Psoas muscle (tissue), 7 donors: ENCODE measurements at regions not wholly inside any gene's neighbourhood (a gene's known extent, or its start where the extent isn't known, plus 50 kb on each side); places are given as distances from the start of the nearest gene placed in this dataset.
"Not testable (repeated sequence)": the region's sequence is repeated elsewhere in the genome, so short reads cannot be mapped to it uniquely, and the experiment has no call there.

Experiments used
- ATAC-seq, 4 donors: fragments of 200-7000 bp; cut with Tn5 transposase; one replicate each; pipeline ENCODE4 v1.9.1; 2020; ENCODE audit warnings: moderate library complexity in 3 of 4, mild to moderate bottlenecking in 2 of 4
- DNase-seq, 2 donors: peaks; one replicate each; pipeline ENCODE4 v3.0.0-alpha.2; 2020
- H3K27ac ChIP-seq: fragments of 200-600 bp; one replicate; pipeline ENCODE4 v1.8.0; 2022
- H3K27me3 ChIP-seq, 3 donors: fragments of 200-600 bp in 1 of 3; one replicate each; pipeline versions ENCODE4 v1.6.1 to v1.8.0; 2013 to 2022; ENCODE audit warnings: low read length in 2 of 3, mild to moderate bottlenecking in 2 of 3, moderate library complexity in 1 of 3; ENCODE audit not compliant: insufficient read depth in 3 of 3
- H3K36me3 ChIP-seq, 2 donors: fragments of 200-600 bp in 1 of 2; one replicate each; pipeline versions ENCODE4 v1.6.1 to v1.8.0; 2013 to 2022; ENCODE audit warnings: low read depth in 1 of 2, mild to moderate bottlenecking in 1 of 2, moderate library complexity in 1 of 2; ENCODE audit not compliant: insufficient read depth in 1 of 2
- H3K4me1 ChIP-seq: fragments of 200-600 bp; one replicate; pipeline ENCODE4 v1.8.0; 2022
- H3K4me3 ChIP-seq: fragments of 200-600 bp; one replicate; pipeline ENCODE4 v1.8.0; 2022; ENCODE audit warnings: mild to moderate bottlenecking
- H3K9me3 ChIP-seq: fragments of 200-600 bp; one replicate; pipeline ENCODE4 v1.8.0; 2022
- CTCF ChIP-seq: fragments of 200-600 bp; IDR thresholded peaks from one replicate; pipeline ENCODE4 v1.8.0; 2022; ENCODE audit warnings: antibody characterized with exemption
- WGBS, 3 donors: extraction: QIAGEN DNeasy Blood & Tissue Kit; methylation state at CpG; one replicate each; pipeline versions ENCODE4 v1.1.6 to v1.1.7; 2013; 5-methylcytosine and 5-hydroxymethylcytosine counted together
- intact Hi-C, 2 donors: fragments of 100-400 bp; cut with DNase I; formaldehyde crosslinking; loops; one replicate each; pipeline versions ENCODE4 v1.11.0 to v1.14.2; 2022
- donor health status: healthy with polysubstance abuse.
- donor health status: DM: no; HTN: no; CAD: no; lungs with moderate emphysema.
- donor health status: Bipolar disorder and iron deficiency.
- donor health status: healthy.
- donor health status: DM: yes; HTN: yes; CAD: no.
- donor health status: DM: no; HTN: no; CAD: no.
- donor health status: DM: yes; HTN: yes; CAD: no.

- Histone ChIP-seq H3K4me3 (no peak overlapping the region), H3K36me3 (no peaks in the 10 kb centered on the region), H3K27me3 (peaks cover 0 to 3% (median 0%) of the 10 kb centered on the region in 3 donors), H3K4me1 (no peaks in the 10 kb centered on the region), H3K27ac (no peak overlapping the region), H3K9me3 (no peaks in the 10 kb centered on the region)
- 0 to 22% (median 20%) methylated on average over 1 of the region's 1 CpG for whole genome bisulfite sequencing, 3 donors
- no peak for TF ChIP-seq CTCF
- DNase-seq (no peak), ATAC-seq (no peak)
- intact Hi-C loops = no loop called here
Observed at GRCh38 chr14:23766737-23767401, 130.7 kb downstream of the DHRS2 start.

- H3K27me3 ChIP-seq, H3K4me1 ChIP-seq, intact Hi-C loops, ATAC-seq, DNase-seq, H3K27ac ChIP-seq, H3K9me3 ChIP-seq, H3K36me3 ChIP-seq, H3K4me3 ChIP-seq: not testable (repeated sequence)
- WGBS, 3 donors = 69 to 76% (median 70%) methylated on average over 9 of the region's 9 CpGs
Observed at GRCh38 chr14:23769221-23769728, 133.1 kb downstream of the DHRS2 start.

DNA sequence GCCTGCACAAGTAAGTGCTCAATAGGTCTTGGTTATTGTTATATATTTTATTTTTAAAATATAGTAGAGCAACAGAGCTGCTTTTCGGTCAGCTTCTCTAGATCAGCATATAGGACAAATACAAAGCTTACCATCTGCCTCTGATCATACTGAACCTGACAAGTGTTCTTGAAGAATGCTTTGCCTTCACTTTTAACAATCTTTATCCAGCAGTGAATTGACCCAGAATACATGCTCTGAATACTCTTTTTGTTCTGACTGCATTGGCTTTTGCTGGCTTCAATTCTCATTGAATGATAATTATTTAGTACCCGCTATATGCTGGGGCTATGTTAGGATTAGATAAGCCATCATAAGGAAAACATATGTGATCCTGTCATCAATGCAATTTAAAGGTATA lies 137.8 kb downstream of the DHRS2 start:
- no peaks in the 10 kb centered on the region for H3K36me3 ChIP-seq
- no peak for TF ChIP-seq CTCF
- no peak overlapping the region for H3K4me3 ChIP-seq
- H3K27me3 ChIP-seq = peaks cover 2 to 7% (median 4%) of the 10 kb centered on the region in 3 donors
- H3K9me3 ChIP-seq = no peaks in the 10 kb centered on the region
- no peak for DNase-seq
- intact Hi-C loops = no loop called here
- H3K4me1 ChIP-seq = no peaks in the 10 kb centered on the region
- H3K27ac ChIP-seq = no peak overlapping the region
- WGBS, 3 donors = 88 to 93% (median 89%) methylated on average over 2 of the region's 2 CpGs
- no peak for ATAC-seq

- no peak overlapping the region for H3K4me3 ChIP-seq
- DNase-seq = no peak
- 58 to 64% (median 64%) methylated on average over 4 of the region's 4 CpGs for WGBS, 3 donors
- no peaks in the 10 kb centered on the region for H3K36me3 ChIP-seq
- no peaks in the 10 kb centered on the region for H3K4me1 ChIP-seq
- no peak overlapping the region for H3K27ac ChIP-seq
- peaks cover 2 to 7% (median 4%) of the 10 kb centered on the region in 3 donors for H3K27me3 ChIP-seq
- no peak for TF ChIP-seq CTCF
- no peaks in the 10 kb centered on the region for H3K9me3 ChIP-seq
- intact Hi-C loops = no loop called here
- ATAC-seq = no peak
Observed at GRCh38 chr14:23776296-23776695, 140.1 kb downstream of the DHRS2 start.

- Histone ChIP-seq H3K27ac (no peak overlapping the region), H3K27me3 (no peaks in the 10 kb centered on the region), H3K4me1 (no peaks in the 10 kb centered on the region), H3K36me3 (no peaks in the 10 kb centered on the region), H3K4me3 (no peak overlapping the region), H3K9me3 (no peaks in the 10 kb centered on the region)
- ATAC-seq = no peak
- intact Hi-C loops = no loop called here
- DNase-seq = no peak
- TF ChIP-seq CTCF = no peak
- 88 to 93% (median 91%) methylated on average over 1 of the region's 1 CpG for WGBS, 3 donors
Observed at GRCh38 chr14:23785208-23785607, 149.0 kb downstream of the DHRS2 start.
